Left renal cortex interstitium (tissue), 4 donors: ENCODE measurements at regions not wholly inside any gene's neighbourhood (a gene's known extent, or its start where the extent isn't known, plus 50 kb on each side); places are given as distances from the start of the nearest gene placed in this dataset.

Experiments used
- DNase-seq, 4 donors: peaks; one replicate each; pipeline ENCODE4 v3.0.0-alpha.2; 2013; ENCODE audit warnings: low read depth in 4 of 4, low spot score in 2 of 4, missing footprints in 1 of 4

GRCh38 chr20:59547596-59547995 is 56.7 kb upstream of the PHACTR3 start:
- DNase-seq, result no peak
